Astrocyte (in vitro differentiated cells and primary cell): ENCODE measurements at regions not wholly inside any gene's neighbourhood (a gene's known extent, or its start where the extent isn't known, plus 50 kb on each side); places are given as distances from the start of the nearest gene placed in this dataset.

Experiments used
- DNase-seq: peaks from one replicate; pipeline ENCODE4 v3.0.0-alpha.2; 2010; ENCODE audit warnings: low read depth
- FAIRE-seq: peaks from 2 replicates; lab custom pipeline; 2011; peaks lifted over from hg19 to GRCh38; lab: Jason Lieb, UNC
- H2AFZ ChIP-seq: 2 replicates; pipeline ENCODE4 v1.6.0; 2012; ENCODE audit warnings: low read depth, low read length, inconsistent platforms
- H3K27ac ChIP-seq: 2 replicates; pipeline ENCODE4 v1.5.1; 2011; ENCODE audit warnings: low read depth, low read length, inconsistent platforms
- H3K27me3 ChIP-seq: 2 replicates; pipeline ENCODE4 v1.6.0; 2011; ENCODE audit warnings: low read length, inconsistent platforms; ENCODE audit not compliant: insufficient read depth
- H3K36me3 ChIP-seq: 2 replicates; pipeline ENCODE4 v1.5.1; 2011; ENCODE audit warnings: low read length, inconsistent platforms; ENCODE audit not compliant: insufficient read depth
- H3K4me1 ChIP-seq: 2 replicates; pipeline ENCODE4 v1.5.1; 2011; ENCODE audit warnings: low read length, inconsistent platforms; ENCODE audit not compliant: insufficient read depth
- H3K4me2 ChIP-seq: 2 replicates; pipeline ENCODE4 v1.6.0; 2012; ENCODE audit warnings: low read length, inconsistent platforms
- H3K4me3 ChIP-seq: 2 replicates; pipeline ENCODE4 v1.5.1; 2011; ENCODE audit warnings: low read depth, mild to moderate bottlenecking, low read length, inconsistent platforms; ENCODE audit not compliant: insufficient read depth
- H3K79me2 ChIP-seq: 2 replicates; pipeline ENCODE4 v1.6.0; 2012; ENCODE audit warnings: mild to moderate bottlenecking, low read length, inconsistent platforms; ENCODE audit not compliant: insufficient read depth
- H3K9ac ChIP-seq: 2 replicates; pipeline ENCODE4 v1.6.0; 2012; ENCODE audit warnings: mild to moderate bottlenecking, low read length, inconsistent platforms
- H3K9me3 ChIP-seq: 2 replicates; pipeline ENCODE4 v1.5.1; 2012; ENCODE audit warnings: low read depth, mild to moderate bottlenecking, low read length, inconsistent platforms; ENCODE audit not compliant: insufficient read depth
- H4K20me1 ChIP-seq: 2 replicates; pipeline ENCODE4 v1.6.0; 2012; ENCODE audit warnings: low read length, inconsistent platforms; ENCODE audit not compliant: insufficient read depth
- H3K27ac Mint-ChIP-seq: one replicate; pipeline ENCODE4 v1.8.0; 2021; ENCODE audit warnings: mild to moderate bottlenecking, mixed read lengths; ENCODE audit not compliant: unreplicated experiment
- H3K27me3 Mint-ChIP-seq: one replicate; pipeline ENCODE4 v1.8.0; 2021; ENCODE audit warnings: low read depth, mixed read lengths; ENCODE audit not compliant: unreplicated experiment
- H3K36me3 Mint-ChIP-seq: one replicate; pipeline ENCODE4 v1.8.0; 2021; ENCODE audit warnings: low read depth, mixed read lengths; ENCODE audit not compliant: unreplicated experiment
- H3K4me1 Mint-ChIP-seq: one replicate; pipeline ENCODE4 v1.8.0; 2021; ENCODE audit warnings: low read depth, mixed read lengths; ENCODE audit not compliant: unreplicated experiment
- H3K4me3 Mint-ChIP-seq: one replicate; pipeline ENCODE4 v1.8.0; 2021; ENCODE audit warnings: mild to moderate bottlenecking, moderate library complexity, mixed read lengths; ENCODE audit not compliant: unreplicated experiment
- H3K9me3 Mint-ChIP-seq: one replicate; pipeline ENCODE4 v1.8.0; 2021; ENCODE audit warnings: mild to moderate bottlenecking, mixed read lengths; ENCODE audit not compliant: unreplicated experiment
- EZH2 ChIP-seq: IDR thresholded peaks from 2 replicates; pipeline ENCODE4 v1.6.1; 2012; ENCODE audit warnings: mild to moderate bottlenecking, low read length, inconsistent platforms; ENCODE audit not compliant: insufficient read depth
- TF ChIP-seq, protein P1 (sequence below): IDR thresholded peaks from 2 replicates; pipeline ENCODE4 v1.5.1; 2011; ENCODE audit warnings: low read depth, mild to moderate bottlenecking, inconsistent platforms, low read length, moderate library complexity; ENCODE audit not compliant: insufficient read depth

- Mint-ChIP-seq H3K27me3 (peaks cover 9% of the 10 kb centered on the region), H3K4me3 (no peak overlapping the region), H3K4me1 (peaks cover 5% of the 10 kb centered on the region), H3K9me3 (peaks cover 2% of the 10 kb centered on the region), H3K36me3 (no peaks in the 10 kb centered on the region), H3K27ac (no peak overlapping the region)
- Histone ChIP-seq H3K4me2 (no peak overlapping the region), H3K4me1 (no peaks in the 10 kb centered on the region), H3K27me3 (no peaks in the 10 kb centered on the region), H3K79me2 (no peaks in the 10 kb centered on the region), H3K4me3 (no peak overlapping the region), H3K9me3 (peaks cover 4% of the 10 kb centered on the region), H3K9ac (no peak overlapping the region), H3K27ac (no peak overlapping the region), H4K20me1 (no peaks in the 10 kb centered on the region), H2AFZ (no peak overlapping the region), H3K36me3 (no peaks in the 10 kb centered on the region)
- FAIRE-seq (no peak), DNase-seq (no peak)
- TF ChIP-seq, protein P1, sequence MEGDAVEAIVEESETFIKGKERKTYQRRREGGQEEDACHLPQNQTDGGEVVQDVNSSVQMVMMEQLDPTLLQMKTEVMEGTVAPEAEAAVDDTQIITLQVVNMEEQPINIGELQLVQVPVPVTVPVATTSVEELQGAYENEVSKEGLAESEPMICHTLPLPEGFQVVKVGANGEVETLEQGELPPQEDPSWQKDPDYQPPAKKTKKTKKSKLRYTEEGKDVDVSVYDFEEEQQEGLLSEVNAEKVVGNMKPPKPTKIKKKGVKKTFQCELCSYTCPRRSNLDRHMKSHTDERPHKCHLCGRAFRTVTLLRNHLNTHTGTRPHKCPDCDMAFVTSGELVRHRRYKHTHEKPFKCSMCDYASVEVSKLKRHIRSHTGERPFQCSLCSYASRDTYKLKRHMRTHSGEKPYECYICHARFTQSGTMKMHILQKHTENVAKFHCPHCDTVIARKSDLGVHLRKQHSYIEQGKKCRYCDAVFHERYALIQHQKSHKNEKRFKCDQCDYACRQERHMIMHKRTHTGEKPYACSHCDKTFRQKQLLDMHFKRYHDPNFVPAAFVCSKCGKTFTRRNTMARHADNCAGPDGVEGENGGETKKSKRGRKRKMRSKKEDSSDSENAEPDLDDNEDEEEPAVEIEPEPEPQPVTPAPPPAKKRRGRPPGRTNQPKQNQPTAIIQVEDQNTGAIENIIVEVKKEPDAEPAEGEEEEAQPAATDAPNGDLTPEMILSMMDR, result no peak
- TF ChIP-seq EZH2, result no peak
These were observed 430.5 kb downstream of the RBFOX1 start for GRCh38 chr16:7763111-7763510.
